ENCODE measurements at regions not wholly inside any gene's neighbourhood (a gene's known extent, or its start where the extent isn't known, plus 50 kb on each side); places are given as distances from the start of the nearest gene placed in this dataset.

DNA sequence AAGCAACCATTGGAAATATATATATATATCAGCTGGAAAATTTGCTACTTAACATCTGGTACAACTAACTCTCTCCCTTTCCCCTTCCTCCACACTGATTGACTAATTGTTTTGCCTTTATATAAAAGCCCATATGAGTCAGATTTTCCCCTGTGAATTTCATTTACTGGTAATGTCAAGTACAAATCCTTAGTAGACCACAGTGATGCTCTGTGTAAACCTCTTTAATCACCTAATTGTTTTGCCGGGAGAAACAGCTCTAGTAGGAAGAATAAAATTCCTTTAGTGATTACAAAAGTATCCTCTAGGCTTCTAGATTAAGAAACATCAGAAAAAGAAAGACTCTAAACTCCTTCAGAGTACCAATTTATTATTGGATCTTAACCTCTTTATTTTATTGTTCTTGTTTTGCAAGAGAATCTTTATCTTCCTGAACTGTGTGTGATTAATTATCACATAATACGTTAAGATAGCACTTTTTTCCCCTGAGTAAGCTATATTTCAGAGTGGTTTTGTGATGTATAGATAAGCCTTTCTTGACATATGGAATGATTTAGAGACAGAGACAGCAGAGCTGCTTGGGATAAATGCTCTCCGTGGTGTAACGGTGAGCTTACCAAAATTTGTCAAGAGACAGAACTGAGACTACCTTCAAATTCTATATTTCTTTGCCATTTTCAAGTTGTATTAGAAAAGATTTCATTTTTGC is 1606.4 kb upstream of the TENM3 start:
- Histone ChIP-seq H3K4me3 (no peak overlapping the region), H3K4me1 (no peaks in the 10 kb centered on the region), H3K27me3 (no peaks in the 10 kb centered on the region), H3K27ac (no peak overlapping the region), H3K9me3 (no peaks in the 10 kb centered on the region), H3K36me3 (no peaks in the 10 kb centered on the region)
- intact Hi-C loops (cut with DNase I), result no loop called here
- ATAC-seq, result no peak
- TF ChIP-seq POLR2A (IDR thresholded peaks at IDR 0.05), result no peak
- DNase-seq, result no peak
- WGBS, 4 donors, result 65 to 74% (median 69%) methylated on average over 4 of the region's 4 CpGs

DNA sequence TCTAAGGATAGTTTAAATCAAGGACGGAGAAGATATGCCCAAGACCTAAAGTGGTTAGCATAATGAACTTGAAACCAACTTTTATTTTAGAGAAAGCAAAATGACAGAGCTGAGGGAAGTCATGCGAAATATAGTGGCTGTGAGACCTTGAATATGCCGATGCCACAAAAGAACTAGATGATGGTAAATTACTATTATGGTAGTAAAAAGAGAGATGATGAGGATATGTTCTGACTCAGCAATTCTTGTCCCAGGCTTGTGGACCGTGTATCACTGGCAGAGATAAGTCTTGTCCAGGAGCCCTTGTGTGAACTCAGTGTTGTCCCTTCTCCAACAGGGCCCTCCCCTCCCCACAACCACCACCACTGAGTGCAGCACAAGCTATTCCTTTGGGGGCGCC is 1605.6 kb upstream of the TENM3 start:
- TF ChIP-seq, protein P1, sequence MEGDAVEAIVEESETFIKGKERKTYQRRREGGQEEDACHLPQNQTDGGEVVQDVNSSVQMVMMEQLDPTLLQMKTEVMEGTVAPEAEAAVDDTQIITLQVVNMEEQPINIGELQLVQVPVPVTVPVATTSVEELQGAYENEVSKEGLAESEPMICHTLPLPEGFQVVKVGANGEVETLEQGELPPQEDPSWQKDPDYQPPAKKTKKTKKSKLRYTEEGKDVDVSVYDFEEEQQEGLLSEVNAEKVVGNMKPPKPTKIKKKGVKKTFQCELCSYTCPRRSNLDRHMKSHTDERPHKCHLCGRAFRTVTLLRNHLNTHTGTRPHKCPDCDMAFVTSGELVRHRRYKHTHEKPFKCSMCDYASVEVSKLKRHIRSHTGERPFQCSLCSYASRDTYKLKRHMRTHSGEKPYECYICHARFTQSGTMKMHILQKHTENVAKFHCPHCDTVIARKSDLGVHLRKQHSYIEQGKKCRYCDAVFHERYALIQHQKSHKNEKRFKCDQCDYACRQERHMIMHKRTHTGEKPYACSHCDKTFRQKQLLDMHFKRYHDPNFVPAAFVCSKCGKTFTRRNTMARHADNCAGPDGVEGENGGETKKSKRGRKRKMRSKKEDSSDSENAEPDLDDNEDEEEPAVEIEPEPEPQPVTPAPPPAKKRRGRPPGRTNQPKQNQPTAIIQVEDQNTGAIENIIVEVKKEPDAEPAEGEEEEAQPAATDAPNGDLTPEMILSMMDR (IDR thresholded peaks at IDR 0.05), result no peak
- no peak for TF ChIP-seq POLR2A (IDR thresholded peaks at IDR 0.05)
- no peak overlapping the region for H3K27ac ChIP-seq
- H3K36me3 ChIP-seq, result no peaks in the 10 kb centered on the region
- H3K27me3 ChIP-seq, result peaks cover 0 to 2% (median 0%) of the 10 kb centered on the region in 9 donors
- no peaks in the 10 kb centered on the region for H3K9me3 ChIP-seq
- no peak for ATAC-seq
- no peak overlapping the region for H3K4me3 ChIP-seq
- no peak for DNase-seq
- H3K4me1 ChIP-seq, result no peaks in the 10 kb centered on the region
- intact Hi-C loops (cut with DNase I), result no loop called here
- 74 to 77% (median 76%) methylated on average over 5 of the region's 5 CpGs for WGBS, 4 donors

DNA sequence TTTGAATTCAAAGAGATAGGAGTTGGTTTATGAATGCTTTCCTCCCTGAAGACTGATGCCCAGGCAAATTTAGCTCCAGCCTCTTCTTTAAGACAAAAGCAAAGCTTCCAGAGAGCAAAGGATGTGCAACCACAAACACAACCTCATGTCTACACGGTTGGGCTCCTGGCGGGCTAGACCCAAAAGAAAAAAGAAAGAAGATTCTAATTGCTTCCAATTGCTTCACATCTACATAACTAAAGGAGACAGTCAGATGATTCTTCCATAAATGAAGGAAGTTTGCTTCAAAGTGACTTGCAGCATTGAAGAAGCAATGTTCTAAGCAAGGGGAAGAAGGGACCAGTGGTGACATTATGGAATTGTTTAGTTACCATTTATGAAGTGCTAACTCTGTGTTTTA is 1603.0 kb upstream of the TENM3 start:
- ATAC-seq (no peak), DNase-seq (no peak)
- Histone ChIP-seq H3K9me3 (no peaks in the 10 kb centered on the region), H3K36me3 (no peaks in the 10 kb centered on the region), H3K27ac (no peak overlapping the region), H3K4me1 (no peaks in the 10 kb centered on the region), H3K4me3 (no peak overlapping the region), H3K27me3 (peaks cover 0 to 4% (median 0%) of the 10 kb centered on the region in 9 donors)
- intact Hi-C loops (cut with DNase I), result no loop called here
- WGBS, 4 donors, result 38 to 48% (median 43%) methylated on average over 2 of the region's 2 CpGs
- TF ChIP-seq, protein P1 (IDR thresholded peaks at IDR 0.05), result no peak
- no peak for TF ChIP-seq POLR2A (IDR thresholded peaks at IDR 0.05)

DNA sequence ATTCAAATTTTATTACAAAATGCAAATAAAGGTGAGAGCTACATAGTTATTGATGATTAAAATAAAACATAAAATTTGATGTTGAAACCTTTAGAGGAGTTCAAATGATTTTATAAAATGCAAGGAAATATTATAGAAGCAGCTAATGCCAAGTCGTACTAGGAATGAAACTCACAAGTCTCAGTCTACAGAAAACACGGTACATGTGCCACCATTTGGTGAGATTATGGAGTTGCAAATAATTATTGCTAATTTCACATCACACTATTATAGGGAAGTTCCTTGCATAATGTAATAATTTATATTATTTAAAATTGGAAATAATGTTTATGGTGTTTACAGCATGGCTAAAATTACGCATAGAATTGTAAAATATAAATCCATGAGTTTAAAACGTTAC is 1601.7 kb upstream of the TENM3 start:
- Histone ChIP-seq H3K27me3 (peaks cover 0 to 4% (median 0%) of the 10 kb centered on the region in 9 donors), H3K36me3 (no peaks in the 10 kb centered on the region), H3K9me3 (no peaks in the 10 kb centered on the region), H3K4me3 (no peak overlapping the region), H3K27ac (no peak overlapping the region), H3K4me1 (no peaks in the 10 kb centered on the region)
- ATAC-seq (no peak), DNase-seq (no peak)
- TF ChIP-seq, protein P1 (IDR thresholded peaks at IDR 0.05), result no peak
- no peak for TF ChIP-seq POLR2A (IDR thresholded peaks at IDR 0.05)
- 54 to 75% (median 73%) methylated on average over 3 to 4 of the region's 4 CpGs for whole genome bisulfite sequencing, 4 donors
- intact Hi-C loops (cut with DNase I), result no loop called here

DNA sequence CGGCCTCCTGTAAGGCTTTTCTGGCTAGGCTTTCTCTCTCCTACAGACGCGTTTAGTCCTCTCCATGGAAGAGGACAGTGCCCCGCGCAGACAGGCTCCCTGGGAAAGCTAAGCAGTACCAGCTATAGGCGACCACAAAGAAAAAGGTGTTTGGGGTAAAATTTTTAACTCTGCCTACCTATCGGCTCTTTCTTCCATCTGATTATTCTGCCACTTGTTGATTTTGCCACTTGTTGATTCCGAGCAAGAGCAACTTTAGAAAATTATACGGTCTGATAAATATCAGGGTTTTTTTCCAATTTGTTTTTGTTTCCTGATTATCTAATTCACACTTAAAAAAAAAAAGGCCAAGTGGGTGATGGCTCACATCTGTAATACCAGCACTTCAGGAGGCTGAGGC is 1600.5 kb upstream of the TENM3 start:
- no peaks in the 10 kb centered on the region for H3K9me3 ChIP-seq
- intact Hi-C loops (cut with DNase I), result no loop called here
- no peak overlapping the region for H3K27ac ChIP-seq
- H3K4me3 ChIP-seq, result no peak overlapping the region
- 81 to 92% (median 89%) methylated on average over 9 of the region's 9 CpGs for WGBS, 4 donors
- H3K4me1 ChIP-seq, result no peaks in the 10 kb centered on the region
- TF ChIP-seq, protein P1 (IDR thresholded peaks at IDR 0.05), result no peak
- no peak for TF ChIP-seq POLR2A (IDR thresholded peaks at IDR 0.05)
- H3K36me3 ChIP-seq, result no peaks in the 10 kb centered on the region
- H3K27me3 ChIP-seq, result peaks cover 0 to 4% (median 0%) of the 10 kb centered on the region in 9 donors
- ATAC-seq (no peak), DNase-seq (no peak)

All from heart left ventricle (tissue), 16 donors.